GM23338 (cell line): ENCODE measurements at regions not wholly inside any gene's neighbourhood (a gene's known extent, or its start where the extent isn't known, plus 50 kb on each side); places are given as distances from the start of the nearest gene placed in this dataset.

ENCODE experiments used
- ATAC-seq: fragments of 200-7000 bp; cut with Tn5 transposase; 3 replicates; pipeline ENCODE4 v1.9.1; 2020
- DNase-seq: peaks from one replicate; pipeline ENCODE4 v3.0.0-alpha.2; 2015; ENCODE audit warnings: low spot score
- H2AFZ ChIP-seq: fragments of 200-600 bp; sonication (generic); 2 replicates; pipeline ENCODE4 v1.8.0; 2016; ENCODE audit warnings: antibody characterized with exemption, mild to moderate bottlenecking, moderate library complexity
- H3F3A ChIP-seq: fragments of 200-600 bp; sonication (generic); replicated peaks from 2 replicates; pipeline ENCODE4 v1.8.0; 2017; ENCODE audit warnings: antibody characterized with exemption, mixed run types, low read depth
- H3K27ac ChIP-seq: fragments of 200-600 bp; sonication (generic); 2 replicates; pipeline ENCODE4 v1.6.1; 2016; ENCODE audit warnings: low read depth
- H3K27me3 ChIP-seq: fragments of 200-600 bp; sonication (generic); 2 replicates; pipeline ENCODE4 v1.8.0; 2016; ENCODE audit warnings: mild to moderate bottlenecking, mixed run types, moderate library complexity; ENCODE audit not compliant: insufficient read depth
- H3K36me3 ChIP-seq: fragments of 200-600 bp; sonication (generic); 2 replicates; pipeline ENCODE4 v1.8.0; 2016; ENCODE audit warnings: mild to moderate bottlenecking; ENCODE audit not compliant: insufficient read depth
- H3K4me1 ChIP-seq: fragments of 200-600 bp; sonication (generic); 2 replicates; pipeline ENCODE4 v1.8.0; 2016; ENCODE audit warnings: mild to moderate bottlenecking, moderate library complexity; ENCODE audit not compliant: insufficient read depth
- H3K4me2 ChIP-seq: fragments of 200-600 bp; sonication (generic); 2 replicates; pipeline ENCODE4 v1.7.1; 2017; ENCODE audit warnings: mixed run types
- H3K4me3 ChIP-seq: fragments of 200-600 bp; sonication (generic); 2 replicates; pipeline ENCODE4 v1.6.1; 2016; ENCODE audit warnings: mixed run types
- H3K79me2 ChIP-seq: fragments of 200-600 bp; sonication (generic); replicated peaks from 2 replicates; pipeline ENCODE4 v1.8.0; 2017; ENCODE audit warnings: mild to moderate bottlenecking; ENCODE audit not compliant: insufficient read depth
- H3K9me2 ChIP-seq: fragments of 200-600 bp; sonication (generic); 2 replicates; pipeline ENCODE4 v1.8.0; 2017; ENCODE audit not compliant: insufficient read depth
- H4K20me1 ChIP-seq: fragments of 200-600 bp; sonication (generic); replicated peaks from 2 replicates; pipeline ENCODE4 v1.8.0; 2017; ENCODE audit warnings: mild to moderate bottlenecking; ENCODE audit not compliant: insufficient read depth
- H3K27ac Mint-ChIP-seq: 2 replicates; pipeline ENCODE4 v1.8.0; 2020; ENCODE audit warnings: inconsistent platforms, mild to moderate bottlenecking, moderate library complexity, mixed read lengths
- H3K27me3 Mint-ChIP-seq: 3 replicates; pipeline ENCODE4 v1.8.0; 2022; ENCODE audit warnings: low read depth, mild to moderate bottlenecking, moderate library complexity, mixed read lengths, inconsistent platforms; ENCODE audit not compliant: insufficient read depth, poor library complexity
- H3K36me3 Mint-ChIP-seq: 3 replicates; pipeline ENCODE4 v1.8.0; 2021; ENCODE audit warnings: low read depth, mild to moderate bottlenecking, inconsistent platforms, moderate library complexity, mixed read lengths
- H3K4me1 Mint-ChIP-seq: 3 replicates; pipeline ENCODE4 v1.8.0; 2020; ENCODE audit warnings: mild to moderate bottlenecking, inconsistent platforms, mixed read lengths
- H3K4me3 Mint-ChIP-seq: 3 replicates; pipeline ENCODE4 v1.8.0; 2021; ENCODE audit warnings: moderate library complexity, mild to moderate bottlenecking, inconsistent platforms, mixed read lengths
- H3K9me3 Mint-ChIP-seq: 3 replicates; pipeline ENCODE4 v1.8.0; 2020; ENCODE audit warnings: moderate library complexity, mild to moderate bottlenecking, inconsistent platforms, mixed read lengths
- CREB1 ChIP-seq: fragments of 250-450 bp; sonication (Bioruptor Pico); IDR thresholded peaks from 2 replicates; pipeline ENCODE4 v1.5.0; 2020; ENCODE audit warnings: low read depth, mild to moderate bottlenecking, moderate library complexity
- CTCF ChIP-seq, 2 experiments: fragments of 200-600 bp in 1 of 2; sonication (generic) in 1 of 2; conservative IDR thresholded peaks; 2 replicates each; pipeline versions ENCODE4 v1.5.1 to v1.6.1; 2016 to 2017; ENCODE audit warnings: antibody characterized with exemption in 2 of 2, low read depth in 2 of 2, mild to moderate bottlenecking in 2 of 2, moderate library complexity in 1 of 2
- ETS1 ChIP-seq: IDR thresholded peaks from 2 replicates; pipeline ENCODE4 v1.6.1; 2016; ENCODE audit warnings: antibody characterized with exemption
- EZH2 ChIP-seq: fragments of 200-600 bp; sonication (generic); IDR thresholded peaks from one replicate; pipeline ENCODE4 v1.8.0; 2017; ENCODE audit warnings: antibody characterized with exemption, mild to moderate bottlenecking, low read depth; ENCODE audit not compliant: unreplicated experiment
- JUNB ChIP-seq: IDR thresholded peaks from one replicate; pipeline ENCODE4 v1.6.1; 2016; ENCODE audit warnings: antibody characterized with exemption; ENCODE audit not compliant: unreplicated experiment
- REST ChIP-seq: IDR thresholded peaks from one replicate; pipeline ENCODE4 v1.6.1; 2018; ENCODE audit warnings: antibody characterized with exemption; ENCODE audit not compliant: unreplicated experiment
- STAT1 ChIP-seq: IDR thresholded peaks from one replicate; pipeline ENCODE4 v1.6.1; 2016; ENCODE audit warnings: antibody characterized with exemption; ENCODE audit not compliant: unreplicated experiment
- ZNF331 ChIP-seq: fragments of 250-450 bp; sonication (Bioruptor Pico); IDR thresholded peaks from 2 replicates; pipeline ENCODE4 v1.5.0; 2020; ENCODE audit warnings: low read depth, mild to moderate bottlenecking, moderate library complexity

- TF ChIP-seq CREB1 (CRISPR knock-in tag) = no peak
- no peak for TF ChIP-seq JUNB
- TF ChIP-seq STAT1 = no peak
- TF ChIP-seq EZH2 = no peak
- no peak for TF ChIP-seq REST
- no peak for TF ChIP-seq CTCF (conservative IDR thresholded peaks at IDR 0.05; ENCODE audit: low read depth in 2 of 2)
Measured at GRCh38 chr9:16337322-16338029, 533.0 kb downstream of the BNC2 start (continued).

- peaks cover 8% of the 10 kb centered on the region; the same call in 2 of the 3 replicates for H3K4me1 Mint-ChIP-seq
- TF ChIP-seq EZH2 = no peak
- no peak for TF ChIP-seq ZNF331 (CRISPR knock-in tag)
- TF ChIP-seq ETS1 = no peak
- DNase-seq (no peak), ATAC-seq (no peak)
- H3K36me3 Mint-ChIP-seq = no peaks in the 10 kb centered on the region
- no peak overlapping the region for H3K27ac Mint-ChIP-seq
- no peaks in the 10 kb centered on the region for H3K36me3 ChIP-seq
- no peaks in the 10 kb centered on the region for H3F3A ChIP-seq
- no peaks in the 10 kb centered on the region for H3K4me1 ChIP-seq
- no peak overlapping the region for H3K4me3 Mint-ChIP-seq
- 0 out of 2 replicates have a peak, but pooled peaks cover 15% of the 10 kb centered on the region for H3K9me2 ChIP-seq
- H2AFZ ChIP-seq = no peak overlapping the region
- no peaks in the 10 kb centered on the region for H4K20me1 ChIP-seq
- no peaks in the 10 kb centered on the region for H3K9me3 Mint-ChIP-seq
- H3K79me2 ChIP-seq = no peaks in the 10 kb centered on the region
- H3K27me3 ChIP-seq = no peaks in the 10 kb centered on the region
- H3K4me3 ChIP-seq = no peak overlapping the region
- peaks cover 3% of the 10 kb centered on the region for H3K27me3 Mint-ChIP-seq
- H3K4me2 ChIP-seq = no peak overlapping the region
- H3K27ac ChIP-seq = no peak overlapping the region
Measured at GRCh38 chr9:16341177-16341576, 529.3 kb downstream of the BNC2 start.
